GM12878 (cell line): ENCODE measurements at regions not wholly inside any gene's neighbourhood (a gene's known extent, or its start where the extent isn't known, plus 50 kb on each side); places are given as distances from the start of the nearest gene placed in this dataset.

Experiments
- ATAC-seq: fragments of 200-7000 bp; cut with Tn5 transposase; 3 replicates; pipeline ENCODE4 v1.9.1; 2020; ENCODE audit warnings: mild to moderate bottlenecking, moderate library complexity
- BruUV-seq: library from RNA; stranded (reverse); fragments of 400-500 nt; replicated peaks from 2 replicates; lab custom pipeline; 2021; lab: Mats Ljungman, UMichigan
- CTCF ChIA-PET: fragments of 300-600 bp; sonication (Branson Sonifier 250); formaldehyde crosslinking; extraction: SDS; loops from one replicate; lab custom pipeline; 2021; ENCODE audit warnings: inconsistent platforms; lab: Yijun Ruan, JAX
- POLR2A ChIA-PET: fragments of 350-600 bp; formaldehyde crosslinking; extraction: SDS; loops from one replicate; lab custom pipeline; 2021; ENCODE audit warnings: inconsistent platforms; lab: Charles Lee
- RAD21 ChIA-PET: fragments of 300-600 bp; sonication (Branson Sonifier 250); formaldehyde crosslinking; loops from one replicate; lab custom pipeline; 2023; ENCODE audit warnings: antibody characterized with exemption; ENCODE audit not compliant: unreplicated experiment; lab: Charles Lee
- SMC1A ChIA-PET: fragments of 300-600 bp; sonication (Branson Sonifier 250); formaldehyde crosslinking; loops from one replicate; lab custom pipeline; 2023; ENCODE audit not compliant: unreplicated experiment, uncharacterized antibody; lab: Charles Lee
- DNase-seq: peaks from one replicate; pipeline ENCODE4 v3.0.0-alpha.2; 2011; ENCODE audit warnings: low read depth, low spot score
- FAIRE-seq: peaks from 3 replicates; lab custom pipeline; 2011; peaks lifted over from hg19 to GRCh38; lab: Jason Lieb, UNC
- H2AFZ ChIP-seq: 2 replicates; pipeline ENCODE4 v1.6.0; 2011; ENCODE audit warnings: low read depth, low read length, control low read depth; ENCODE audit not compliant: control insufficient read depth
- H3K27ac ChIP-seq: 2 replicates; pipeline ENCODE4 v1.5.1; 2011; ENCODE audit warnings: control low read depth; ENCODE audit not compliant: control insufficient read depth, insufficient read depth
- H3K27me3 ChIP-seq, 2 experiments: replicated peaks in 1 of 2; 2 replicates each; pipeline versions ENCODE4 v1.6.0 to v1.6.1; 2011; ENCODE audit warnings: low read length in 1 of 2; ENCODE audit not compliant: control insufficient read depth in 2 of 2, insufficient read depth in 2 of 2
- H3K36me3 ChIP-seq, 2 experiments: 2 replicates each; pipeline ENCODE4 v1.5.1; 2011; ENCODE audit warnings: low read length in 1 of 2; ENCODE audit not compliant: control insufficient read depth in 2 of 2, insufficient read depth in 2 of 2
- H3K4me1 ChIP-seq: 2 replicates; pipeline ENCODE4 v1.6.1; 2011; ENCODE audit warnings: mild to moderate bottlenecking, low read length, moderate library complexity, mixed read lengths; ENCODE audit not compliant: control insufficient read depth, insufficient read depth
- H3K4me2 ChIP-seq: 2 replicates; pipeline ENCODE4 v1.6.0; 2011; ENCODE audit warnings: control low read depth; ENCODE audit not compliant: control insufficient read depth, insufficient read depth
- H3K4me3 ChIP-seq: fragments of 200-600 bp; sonication (generic); 2 replicates; pipeline ENCODE4 v1.5.1; 2016
- H3K79me2 ChIP-seq: 2 replicates; pipeline ENCODE4 v1.6.0; 2011; ENCODE audit warnings: low read length; ENCODE audit not compliant: control insufficient read depth, insufficient read depth
- H3K9ac ChIP-seq: 2 replicates; pipeline ENCODE4 v1.8.0; 2011; ENCODE audit warnings: low read length, control low read depth, mixed read lengths; ENCODE audit not compliant: control insufficient read depth, insufficient read depth
- H3K9me3 ChIP-seq: replicated peaks from 3 replicates; pipeline ENCODE4 v1.5.1; 2011; ENCODE audit warnings: mild to moderate bottlenecking, low read length; ENCODE audit not compliant: control insufficient read depth, insufficient read depth
- H4K20me1 ChIP-seq: 2 replicates; pipeline ENCODE4 v1.6.0; 2011; ENCODE audit not compliant: control insufficient read depth, insufficient read depth
- BCL11A ChIP-seq: IDR thresholded peaks from 2 replicates; pipeline ENCODE4 v1.6.1; 2011; ENCODE audit warnings: low read depth, low read length
- CHD2 ChIP-seq: IDR thresholded peaks from 2 replicates; pipeline ENCODE4 v1.6.1; 2011; ENCODE audit warnings: low read depth, low read length, improper control_type of control experiment, borderline replicate concordance
- CTCF ChIP-seq, 3 experiments: IDR thresholded peaks in 2 of 3; conservative IDR thresholded peaks in 1 of 3; 2 replicates each; pipeline ENCODE4 v1.5.1; 2011; ENCODE audit warnings: low read depth in 3 of 3, low read length in 3 of 3, mild to moderate bottlenecking in 3 of 3, control low read depth in 2 of 3, moderate library complexity in 2 of 3, inconsistent platforms in 1 of 3, mixed read lengths in 1 of 3; ENCODE audit not compliant: control insufficient read depth in 2 of 3, insufficient read depth in 1 of 3; ENCODE audit errors: extremely low read depth in 1 of 3
- ESRRA ChIP-seq: IDR thresholded peaks from 2 replicates; pipeline ENCODE4 v1.6.1; 2012; ENCODE audit warnings: mild to moderate bottlenecking, low read length, improper control_type of control experiment
- FOXM1 ChIP-seq: IDR thresholded peaks from 2 replicates; pipeline ENCODE4 v1.6.1; 2012; ENCODE audit warnings: low read depth, mild to moderate bottlenecking, inconsistent platforms, low read length, moderate library complexity
- IRF4 ChIP-seq: IDR thresholded peaks from 2 replicates; pipeline ENCODE4 v1.6.1; 2011; ENCODE audit warnings: low read depth, low read length
- KDM1A ChIP-seq: fragments of 200-600 bp; sonication (generic); IDR thresholded peaks from 2 replicates; pipeline ENCODE4 v1.6.1; 2016; ENCODE audit warnings: borderline replicate concordance
- KLF5 ChIP-seq: fragments of 450-650 bp; IDR thresholded peaks from 2 replicates; pipeline ENCODE4 v1.6.1; 2014; ENCODE audit warnings: mild to moderate bottlenecking; ENCODE audit not compliant: partially characterized antibody
- MXI1 ChIP-seq: fragments of 150-350 bp; IDR thresholded peaks from 2 replicates; pipeline ENCODE4 v1.6.1; 2011; ENCODE audit warnings: low read depth, mild to moderate bottlenecking, inconsistent platforms, low read length, improper control_type of control experiment
- NFYB ChIP-seq: IDR thresholded peaks from 2 replicates; pipeline ENCODE4 v1.6.1; 2011; ENCODE audit warnings: low read depth, mild to moderate bottlenecking, low read length, improper control_type of control experiment, moderate library complexity; ENCODE audit not compliant: insufficient read depth
- NKRF ChIP-seq: fragments of 450-650 bp; conservative IDR thresholded peaks from 2 replicates; pipeline ENCODE4 v1.6.1; 2017; ENCODE audit warnings: mild to moderate bottlenecking, moderate library complexity
- TCF12 ChIP-seq: IDR thresholded peaks from 2 replicates; pipeline ENCODE4 v1.6.1; 2011; ENCODE audit warnings: low read depth, mild to moderate bottlenecking, low read length
- ZBTB33 ChIP-seq: fragments of 450-650 bp; IDR thresholded peaks from 2 replicates; pipeline ENCODE4 v1.6.1; 2017; ENCODE audit warnings: mild to moderate bottlenecking
- WGBS: methylation state at CpG from one replicate; pipeline ENCODE4 v1.1.6; 2016; ENCODE audit warnings: low lambda C conversion rate; ENCODE audit not compliant: insufficient replicate concordance, insufficient coverage; ENCODE audit errors: missing lambda C conversion rate; 5-methylcytosine and 5-hydroxymethylcytosine counted together
- in situ Hi-C: fragments of 300-500 bp; cut with MboI; formaldehyde crosslinking; loops from 9 replicates; pipeline ENCODE4 v1.14.3; 2018; ENCODE audit warnings: mixed read lengths
- intact Hi-C: fragments of 100-400 bp; cut with micrococcal nuclease; formaldehyde crosslinking; loops from one replicate; pipeline ENCODE4 v1.14.2; 2022; ENCODE audit not compliant: unreplicated experiment

- H3K4me2 ChIP-seq = no peak overlapping the region
- H3K27me3 ChIP-seq = no peaks in the 10 kb centered on the region
- ATAC-seq = no peak
- no peaks in the 10 kb centered on the region for H3K36me3 ChIP-seq
- H2AFZ ChIP-seq = no peak overlapping the region
- no peak overlapping the region for H3K4me3 ChIP-seq
- in situ Hi-C loops = no loop called here
- intact Hi-C loops = no loop called here
- DNase-seq = no peak
- BruUV-seq = no TSS peak
- H3K9me3 ChIP-seq = no peaks in the 10 kb centered on the region; the same call in 2 of the 3 replicates
- ChIA-PET POLR2A (no interaction called here), RAD21 (no interaction called here), CTCF (no interaction called here), SMC1A (no interaction called here)
- no peaks in the 10 kb centered on the region for H3K4me1 ChIP-seq
- no peak overlapping the region for H3K9ac ChIP-seq
- no peaks in the 10 kb centered on the region for H3K79me2 ChIP-seq
- no peaks in the 10 kb centered on the region for H4K20me1 ChIP-seq
- H3K27ac ChIP-seq = no peak overlapping the region
- FAIRE-seq = no peak
- TF ChIP-seq NFYB = 0 out of 2 replicates have a peak, but pooled peaks have one; percentile 18
- no peak for TF ChIP-seq KDM1A
Observed at GRCh38 chr2:48006094-48006493, 99.8 kb upstream of the FBXO11 start.

- no peaks in the 10 kb centered on the region for H3K4me1 ChIP-seq
- intact Hi-C loops (no loop called here), in situ Hi-C loops (no loop called here)
- ChIA-PET SMC1A (no interaction called here), RAD21 (no interaction called here), CTCF (no interaction called here), POLR2A (no interaction called here)
- no peaks in the 10 kb centered on the region for H3K36me3 ChIP-seq
- DNase-seq (no peak), ATAC-seq (no peak), FAIRE-seq (no peak)
- no peaks in the 10 kb centered on the region; the same call in 2 of the 3 replicates for H3K9me3 ChIP-seq
- no peak overlapping the region for H2AFZ ChIP-seq
- H3K27ac ChIP-seq = no peak overlapping the region
- no peaks in the 10 kb centered on the region for H4K20me1 ChIP-seq
- H3K79me2 ChIP-seq = no peaks in the 10 kb centered on the region
- no TSS peak for BruUV-seq
- H3K4me2 ChIP-seq = no peak overlapping the region
- no peaks in the 10 kb centered on the region for H3K27me3 ChIP-seq
- 97% methylated on average over 2 of the region's 2 CpGs for WGBS
- no peak overlapping the region for H3K9ac ChIP-seq
- no peak overlapping the region for H3K4me3 ChIP-seq
- TF ChIP-seq ZBTB33 = no peak
- no peak for TF ChIP-seq KLF5
- no peak for TF ChIP-seq MXI1
- TF ChIP-seq ESRRA = no peak
- TF ChIP-seq FOXM1 = no peak
- TF ChIP-seq TCF12 = no peak
- TF ChIP-seq CTCF (IDR thresholded peaks at IDR 0.05 in 2 of 3, conservative IDR thresholded peaks at IDR 0.05 in 1 of 3; ENCODE audit: control insufficient read depth in 2 of 3, extremely low read depth in 1 of 3, insufficient read depth in 1 of 3, low read depth in 3 of 3, low read length in 3 of 3) = no peak
- no peak for TF ChIP-seq BCL11A
- TF ChIP-seq NKRF = no peak
- TF ChIP-seq CHD2 = no peak
- TF ChIP-seq IRF4 = no peak
Observed at GRCh38 chr2:48007699-48008268, 101.5 kb upstream of the FBXO11 start.
